HL-60 (cell line): ENCODE measurements at regions not wholly inside any gene's neighbourhood (a gene's known extent, or its start where the extent isn't known, plus 50 kb on each side); places are given as distances from the start of the nearest gene placed in this dataset.

Experiments
- DNase-seq, 2 experiments: peaks; one replicate each; pipeline ENCODE4 v3.0.0-alpha.2; 2010 to 2020; ENCODE audit warnings: low read depth in 1 of 2, low spot score in 1 of 2
- H3K27ac ChIP-seq: fragments of 250-450 bp; sonication (Bioruptor Pico); replicated peaks from 2 replicates; pipeline ENCODE4 v1.5.1; 2020; ENCODE audit warnings: mild to moderate bottlenecking, moderate library complexity
- H3K27me3 ChIP-seq: fragments of 250-450 bp; sonication (Bioruptor Pico); 2 replicates; pipeline ENCODE4 v1.5.1; 2021; ENCODE audit warnings: mild to moderate bottlenecking, moderate library complexity; ENCODE audit not compliant: insufficient read depth, poor library complexity, severe bottlenecking
- H3K4me3 ChIP-seq: replicated peaks from 2 replicates; pipeline ENCODE4 v1.5.1; 2011; ENCODE audit warnings: mild to moderate bottlenecking, control low read depth, low read length; ENCODE audit not compliant: insufficient read depth
- GABPA ChIP-seq: IDR thresholded peaks from 2 replicates; pipeline ENCODE4 v1.6.1; 2012; ENCODE audit warnings: low read depth
- POLR2AphosphoS5 ChIP-seq: IDR thresholded peaks from 2 replicates; pipeline ENCODE4 v1.6.1; 2012; ENCODE audit warnings: low read depth
- REST ChIP-seq: IDR thresholded peaks from 2 replicates; pipeline ENCODE4 v1.6.1; 2012; ENCODE audit warnings: low read depth; ENCODE audit not compliant: insufficient replicate concordance
- SPI1 ChIP-seq: IDR thresholded peaks from 2 replicates; pipeline ENCODE4 v1.6.1; 2012; ENCODE audit warnings: low read depth, mild to moderate bottlenecking, borderline replicate concordance
- TF ChIP-seq, protein P1 (sequence below): IDR thresholded peaks from one replicate; pipeline ENCODE4 v1.5.1; 2011; ENCODE audit warnings: low read length, control low read depth, inconsistent platforms; ENCODE audit not compliant: insufficient read depth

GRCh38 chr4:83875437-83875836 is 339.5 kb downstream of the GPAT3 start:
- Histone ChIP-seq H3K4me3 (no peak overlapping the region), H3K27ac (no peak overlapping the region), H3K27me3 (no peaks in the 10 kb centered on the region)
- DNase-seq, result no peak
- no peak for TF ChIP-seq POLR2AphosphoS5
- TF ChIP-seq GABPA, result no peak
- no peak for TF ChIP-seq REST
- no peak for TF ChIP-seq SPI1
- TF ChIP-seq, protein P1, sequence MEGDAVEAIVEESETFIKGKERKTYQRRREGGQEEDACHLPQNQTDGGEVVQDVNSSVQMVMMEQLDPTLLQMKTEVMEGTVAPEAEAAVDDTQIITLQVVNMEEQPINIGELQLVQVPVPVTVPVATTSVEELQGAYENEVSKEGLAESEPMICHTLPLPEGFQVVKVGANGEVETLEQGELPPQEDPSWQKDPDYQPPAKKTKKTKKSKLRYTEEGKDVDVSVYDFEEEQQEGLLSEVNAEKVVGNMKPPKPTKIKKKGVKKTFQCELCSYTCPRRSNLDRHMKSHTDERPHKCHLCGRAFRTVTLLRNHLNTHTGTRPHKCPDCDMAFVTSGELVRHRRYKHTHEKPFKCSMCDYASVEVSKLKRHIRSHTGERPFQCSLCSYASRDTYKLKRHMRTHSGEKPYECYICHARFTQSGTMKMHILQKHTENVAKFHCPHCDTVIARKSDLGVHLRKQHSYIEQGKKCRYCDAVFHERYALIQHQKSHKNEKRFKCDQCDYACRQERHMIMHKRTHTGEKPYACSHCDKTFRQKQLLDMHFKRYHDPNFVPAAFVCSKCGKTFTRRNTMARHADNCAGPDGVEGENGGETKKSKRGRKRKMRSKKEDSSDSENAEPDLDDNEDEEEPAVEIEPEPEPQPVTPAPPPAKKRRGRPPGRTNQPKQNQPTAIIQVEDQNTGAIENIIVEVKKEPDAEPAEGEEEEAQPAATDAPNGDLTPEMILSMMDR, result no peak

DNA sequence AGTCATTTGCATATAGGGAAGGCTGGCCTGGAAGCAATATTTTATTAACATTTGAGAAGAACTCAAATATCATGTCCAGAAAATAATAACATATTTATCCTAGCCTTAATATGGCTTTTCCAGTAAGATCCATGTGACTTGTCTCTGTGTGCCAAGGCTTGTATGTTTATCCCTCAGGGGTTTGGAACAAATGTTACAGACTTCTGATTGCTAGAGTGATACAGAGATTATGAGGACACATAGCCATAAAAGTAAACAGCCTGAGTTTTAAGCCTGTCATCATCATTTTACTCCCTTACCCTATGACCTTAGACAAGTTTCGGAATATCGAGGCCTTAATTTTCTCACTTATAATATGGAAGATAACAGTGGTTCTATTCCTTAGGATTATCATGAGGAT is 338.1 kb downstream of the GPAT3 start:
- no peak for DNase-seq
- H3K27ac ChIP-seq, result no peak overlapping the region
- H3K4me3 ChIP-seq, result no peak overlapping the region
- TF ChIP-seq SPI1, result no peak
- no peaks in the 10 kb centered on the region for H3K27me3 ChIP-seq

GRCh38 chr4:83870328-83870950 is 334.5 kb downstream of the GPAT3 start:
- H3K4me3 ChIP-seq, result no peak overlapping the region
- no peak for DNase-seq
- TF ChIP-seq SPI1, result no peak
- no peak for TF ChIP-seq REST
- no peak for TF ChIP-seq GABPA
- no peak for TF ChIP-seq POLR2AphosphoS5
- TF ChIP-seq, protein P1, result no peak
- no peak overlapping the region for H3K27ac ChIP-seq
- H3K27me3 ChIP-seq, result no peaks in the 10 kb centered on the region

GRCh38 chr4:83866834-83867621 is 331.1 kb downstream of the GPAT3 start:
- H3K4me3 ChIP-seq, result no peak overlapping the region
- H3K27ac ChIP-seq, result no peak overlapping the region
- TF ChIP-seq SPI1, result no peak
- TF ChIP-seq, protein P1, result no peak
- no peak for TF ChIP-seq REST
- no peak for TF ChIP-seq GABPA
- no peaks in the 10 kb centered on the region for H3K27me3 ChIP-seq
- no peak for DNase-seq
